GM18870 (cell line): ENCODE measurements at regions not wholly inside any gene's neighbourhood (a gene's known extent, or its start where the extent isn't known, plus 50 kb on each side); places are given as distances from the start of the nearest gene placed in this dataset.

Source experiments
- ATAC-seq: cut with Tn5 transposase; IDR thresholded peaks from one replicate; pipeline ENCODE4 v1.9.1; 2021; ENCODE audit warnings: moderate library complexity; ENCODE audit not compliant: unreplicated experiment

DNA sequence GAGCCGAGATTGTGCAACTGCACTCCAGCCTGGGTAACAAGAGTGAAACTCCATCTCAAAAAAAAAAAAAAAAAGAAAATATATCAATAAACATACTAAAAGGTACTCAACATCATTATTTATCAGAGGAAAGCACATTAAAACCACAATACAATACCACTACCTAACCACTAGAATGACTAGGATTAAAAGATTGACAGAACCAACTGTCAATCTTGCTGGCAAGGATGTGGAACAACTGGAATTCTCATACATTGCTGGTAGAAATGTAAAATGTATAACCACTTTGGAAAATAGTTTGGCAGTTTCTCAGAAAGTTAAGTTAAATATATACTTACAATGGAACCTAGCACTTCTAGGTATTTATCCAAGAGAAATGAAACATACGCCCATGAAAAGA, 88.6 kb downstream of the B3GNT2 start:
- ATAC-seq: no peak

DNA sequence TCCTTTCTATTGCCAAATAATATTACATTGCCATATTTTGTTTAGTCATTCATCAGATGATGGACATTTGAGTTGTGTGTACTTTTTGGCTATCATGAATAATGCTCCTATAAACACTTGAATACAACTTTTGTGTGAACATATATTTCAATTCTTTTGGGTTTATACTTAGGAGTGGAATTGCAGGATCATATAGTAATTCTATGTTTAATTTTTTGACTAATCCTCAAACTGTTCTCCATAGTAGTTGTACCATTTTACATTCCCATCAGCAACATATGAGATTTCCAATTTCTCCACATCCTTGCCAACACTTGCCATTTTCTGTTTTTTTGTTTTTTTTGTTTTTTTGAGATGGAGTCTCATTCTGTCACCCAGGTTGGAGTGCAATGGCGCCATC, 87.2 kb downstream of the B3GNT2 start:
- ATAC-seq: no peak

GRCh38 chr2:62281663-62282062, 85.7 kb downstream of the B3GNT2 start:
- ATAC-seq: no peak

GRCh38 chr2:62277688-62278087, 81.8 kb downstream of the B3GNT2 start:
- no peak for ATAC-seq
